ENCODE measurements at regions not wholly inside any gene's neighbourhood (a gene's known extent, or its start where the extent isn't known, plus 50 kb on each side); places are given as distances from the start of the nearest gene placed in this dataset.
"Not testable (repeated sequence)": the region's sequence is repeated elsewhere in the genome, so short reads cannot be mapped to it uniquely, and the experiment has no call there.

DNA sequence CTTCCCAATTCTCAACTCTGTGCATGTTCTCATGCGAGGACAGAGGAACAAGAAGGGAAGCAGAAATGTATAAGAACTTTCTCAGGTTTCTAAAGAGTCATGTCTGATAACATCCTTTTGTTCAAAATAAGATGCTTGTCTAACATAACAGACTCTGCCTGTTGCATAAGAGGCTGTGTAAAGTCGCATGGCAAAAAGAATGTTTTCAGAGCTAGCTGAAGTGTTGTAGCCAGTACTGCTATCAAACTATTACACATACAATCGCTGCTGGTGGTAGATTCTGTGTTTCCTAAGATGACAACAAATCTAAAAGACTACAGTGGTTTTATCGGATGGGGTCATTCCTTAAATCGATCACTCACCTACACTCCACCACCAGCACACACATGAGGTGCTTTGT lies 487.5 kb downstream of the IRS1 start:
- DNase-seq: no peak

DNA sequence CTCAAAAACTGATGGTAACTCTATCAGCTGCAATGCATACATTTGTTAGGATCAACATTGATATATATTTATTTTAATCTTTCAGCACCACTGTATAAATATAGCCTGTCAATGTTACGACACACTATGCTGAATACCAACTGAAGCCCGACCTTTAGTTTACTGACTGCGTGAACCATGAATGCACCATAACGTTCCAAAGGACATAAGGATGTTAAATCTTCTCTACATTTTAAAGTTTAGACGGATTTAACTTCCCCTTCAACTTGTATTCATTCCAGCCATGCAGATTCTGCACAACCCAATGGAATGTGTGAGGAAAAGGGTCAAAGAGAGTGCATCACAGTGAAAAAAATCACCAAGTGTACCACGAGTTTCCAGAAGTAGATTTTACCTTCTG lies 489.5 kb downstream of the IRS1 start:
- no peak for DNase-seq

GRCh38 chr2:226308986-226309385 lies 490.6 kb downstream of the IRS1 start:
- no peak for DNase-seq

GRCh38 chr2:226308323-226308680 lies 491.3 kb downstream of the IRS1 start:
- no peak for DNase-seq

GRCh38 chr2:226307487-226308322 lies 491.9 kb downstream of the IRS1 start:
- DNase-seq: peak; percentile 39 to 51

DNA sequence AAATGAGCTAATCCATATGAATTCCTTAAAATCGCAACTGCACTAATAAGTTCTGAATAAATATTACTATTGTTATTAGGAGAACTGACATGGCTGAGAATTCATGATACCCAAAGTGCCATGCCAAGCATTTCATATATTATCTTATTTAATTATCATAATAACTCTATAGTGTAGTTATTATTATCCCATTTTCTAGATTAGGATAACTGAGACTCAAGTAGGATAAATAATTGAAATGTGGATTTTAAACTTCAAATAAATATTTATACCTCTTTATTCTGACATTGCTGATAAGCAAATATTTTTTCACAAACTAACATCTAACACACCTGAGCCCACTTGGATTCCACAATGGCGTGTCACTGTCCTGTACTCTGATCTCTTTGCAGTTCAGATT lies 492.7 kb downstream of the IRS1 start:
- DNase-seq: no peak

DNA sequence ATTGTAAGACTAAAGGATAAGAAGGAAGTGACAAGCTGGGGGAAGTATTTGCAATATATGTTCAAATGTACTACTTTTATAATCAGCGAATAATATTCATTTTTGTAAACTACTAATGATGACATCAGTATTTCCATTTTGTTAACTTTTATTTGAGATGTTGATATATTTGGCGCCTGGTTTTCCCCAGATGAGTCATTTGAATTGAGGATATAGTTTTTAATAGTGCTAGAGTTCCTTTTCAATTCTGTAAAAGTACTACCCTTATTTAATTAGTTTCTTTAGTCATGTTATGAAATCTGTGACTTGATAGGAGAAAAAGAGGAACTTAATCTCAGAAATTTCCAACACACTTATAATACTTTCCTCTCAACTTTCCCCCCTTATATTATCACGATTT lies 495.3 kb downstream of the IRS1 start:
- peak in 1 of 2 donors; percentile 52 for DNase-seq

DNA sequence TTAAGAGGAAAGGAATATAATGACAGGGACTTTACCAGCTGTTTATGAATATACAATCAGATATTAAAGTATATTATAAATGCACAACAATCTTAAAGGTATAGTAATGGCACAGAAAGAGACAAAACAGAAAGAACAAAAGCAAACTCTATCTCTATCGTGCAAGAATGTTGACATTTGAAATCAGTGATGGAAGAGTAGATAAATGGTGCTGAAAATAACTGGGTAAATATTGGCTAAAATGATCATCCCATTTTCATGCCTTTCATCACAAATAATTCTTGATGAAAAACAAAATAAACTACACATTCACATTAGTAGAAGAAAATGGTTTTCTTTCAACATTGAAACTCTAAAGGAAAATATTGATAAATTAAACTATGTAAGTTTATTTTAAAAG lies 495.9 kb downstream of the IRS1 start:
- no peak for DNase-seq

DNA sequence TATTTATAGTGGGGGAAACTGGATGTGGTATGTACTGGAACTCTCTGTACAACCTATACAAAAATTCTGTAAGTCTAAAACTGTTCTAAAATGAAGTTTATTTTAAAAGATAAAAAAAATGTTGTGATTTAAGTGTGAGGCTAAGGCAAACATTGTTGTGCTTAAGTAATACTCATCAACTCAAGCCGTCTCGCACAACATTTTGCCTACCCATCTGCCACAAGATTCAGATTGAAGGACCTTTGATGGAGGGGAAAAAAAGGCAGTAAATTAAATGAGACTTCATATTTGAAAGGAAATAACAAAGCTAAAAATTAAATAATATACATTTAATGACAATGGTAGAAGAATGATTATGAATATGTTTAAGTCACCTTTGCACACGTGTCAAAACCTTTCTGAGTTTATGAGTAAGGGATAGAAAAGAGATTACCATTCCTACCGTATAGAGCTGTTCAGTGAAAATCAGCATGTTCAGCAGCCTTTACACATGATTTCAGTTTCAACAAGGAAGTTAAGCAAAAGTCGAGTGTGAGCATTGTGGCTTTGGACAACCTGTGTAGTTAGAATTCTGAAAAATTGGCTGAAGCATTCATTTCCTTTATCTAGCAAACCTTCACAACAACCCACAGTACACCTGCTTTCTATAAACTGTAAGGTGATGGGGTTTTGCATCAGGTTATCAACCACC lies 499.3 kb downstream of the IRS1 start:
- peak in 1 of 2 donors; percentile 7 for DNase-seq

DNA sequence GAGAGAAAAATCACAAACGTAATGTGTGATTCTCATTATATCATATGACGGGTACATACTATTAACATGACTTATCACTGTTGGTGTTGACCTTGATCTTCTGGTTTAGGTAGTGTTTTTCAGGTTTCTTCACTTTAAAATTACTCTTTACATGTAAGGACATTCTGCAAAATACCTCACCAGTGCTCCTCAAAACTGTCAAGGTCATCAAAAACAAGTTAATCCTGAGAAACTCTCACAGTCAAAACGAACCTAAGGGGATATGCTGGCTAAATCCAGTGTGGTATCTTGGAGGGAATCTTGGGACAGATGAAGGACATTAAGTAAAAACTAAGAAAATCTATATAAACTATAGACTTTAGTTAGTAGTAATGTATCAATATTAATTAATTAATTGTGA lies 499.8 kb downstream of the IRS1 start:
- no peak for DNase-seq

GRCh38 chr2:226295681-226296080 lies 503.9 kb downstream of the IRS1 start:
- no peak for DNase-seq

DNA sequence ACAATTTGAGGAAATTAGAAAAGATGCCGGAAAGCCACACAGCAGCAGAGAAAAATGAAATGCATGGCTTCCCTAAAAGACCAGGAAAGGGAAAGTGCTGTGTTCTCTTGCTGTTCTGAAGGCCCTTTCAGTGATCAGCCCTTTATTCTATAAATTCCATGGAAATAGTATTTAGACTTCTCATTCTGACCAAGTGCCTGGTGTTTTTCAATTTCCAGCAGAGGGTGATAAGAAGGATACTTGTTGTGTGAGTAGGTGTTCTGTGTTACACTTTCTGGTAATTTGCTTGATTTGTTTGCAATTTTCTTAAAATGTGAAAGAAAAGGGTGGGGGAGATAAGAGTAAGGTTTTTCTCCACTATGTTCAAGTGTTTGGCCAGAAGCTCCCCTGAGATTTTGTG lies 504.5 kb downstream of the IRS1 start:
- DNase-seq: no peak

DNA sequence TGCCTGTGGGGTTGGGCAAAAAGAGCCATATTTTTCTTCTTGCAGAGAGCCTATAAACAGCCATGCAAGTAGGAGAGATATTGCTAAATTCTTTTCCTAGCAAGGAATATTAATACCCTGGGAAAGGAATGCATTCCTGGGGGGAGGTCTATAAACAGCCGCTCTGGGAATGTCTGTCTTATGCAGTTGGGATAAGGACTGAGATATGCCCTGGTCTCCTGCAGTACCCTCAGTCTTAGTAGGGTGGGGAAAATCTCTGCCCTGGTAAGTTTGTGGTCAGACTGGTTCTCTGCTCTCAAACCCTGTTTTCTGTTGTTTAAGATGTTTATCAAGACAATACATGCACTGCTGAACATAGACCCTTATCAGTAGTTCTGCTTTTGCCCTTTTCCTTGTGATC lies 508.3 kb downstream of the IRS1 start:
- DNase-seq: not testable (repeated sequence)

DNA sequence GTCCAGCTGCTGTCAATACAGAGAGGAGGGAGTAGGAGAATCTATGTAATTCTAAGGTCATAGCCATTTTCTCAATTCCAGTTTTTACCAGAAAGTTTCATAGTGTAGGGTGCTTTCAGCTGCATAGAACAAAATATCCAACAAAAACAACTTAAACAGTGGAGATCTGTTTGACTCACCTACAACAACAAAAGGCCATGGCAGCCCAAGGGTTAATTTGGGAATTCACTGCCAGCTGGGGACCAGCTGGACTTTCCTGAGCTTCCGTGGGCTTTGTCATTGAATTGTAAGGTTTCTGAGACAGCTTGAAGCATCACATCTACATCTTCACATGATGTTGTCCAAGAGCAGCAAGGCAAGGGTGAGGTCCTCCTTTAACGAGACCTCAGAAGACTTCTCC lies 512.7 kb downstream of the IRS1 start:
- DNase-seq: no peak

DNA sequence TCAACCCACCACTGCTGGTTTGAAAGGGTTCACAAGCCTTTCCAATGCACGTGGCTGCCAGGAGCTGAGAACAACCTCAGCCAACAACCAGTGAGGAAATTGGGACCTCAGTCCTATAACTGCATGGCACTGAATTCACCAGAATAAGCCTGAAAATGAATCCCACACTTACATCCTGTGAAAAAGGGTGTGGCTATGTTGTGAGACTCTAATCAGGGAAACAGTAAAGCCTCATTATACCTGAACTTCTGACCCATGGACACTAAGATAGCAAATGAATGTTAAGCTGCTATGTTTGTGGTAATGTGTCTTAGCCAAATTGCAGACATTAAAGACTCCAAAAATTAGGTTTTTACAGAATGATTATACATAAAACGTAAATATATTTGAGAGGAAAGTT lies 515.8 kb downstream of the IRS1 start:
- no peak for DNase-seq

DNA sequence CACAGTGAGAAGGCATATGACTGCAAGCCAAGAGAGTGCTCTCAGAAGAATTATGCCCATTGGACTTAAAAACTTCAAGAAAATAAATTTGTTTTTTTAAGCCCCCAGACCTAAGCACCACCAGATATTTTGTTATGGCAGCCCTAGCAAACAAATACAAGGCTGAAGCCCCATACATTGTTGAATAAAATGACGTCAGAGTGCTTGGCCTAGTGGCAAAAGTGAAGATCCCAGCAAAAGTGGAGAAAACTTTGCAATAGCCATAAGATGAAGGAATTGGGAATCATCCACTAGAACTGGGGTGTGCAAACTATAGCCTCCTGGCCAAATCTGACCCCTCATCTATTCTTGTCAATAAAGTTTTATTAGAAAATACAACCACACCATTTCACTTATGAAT lies 517.5 kb downstream of the IRS1 start:
- DNase-seq: no peak

DNA sequence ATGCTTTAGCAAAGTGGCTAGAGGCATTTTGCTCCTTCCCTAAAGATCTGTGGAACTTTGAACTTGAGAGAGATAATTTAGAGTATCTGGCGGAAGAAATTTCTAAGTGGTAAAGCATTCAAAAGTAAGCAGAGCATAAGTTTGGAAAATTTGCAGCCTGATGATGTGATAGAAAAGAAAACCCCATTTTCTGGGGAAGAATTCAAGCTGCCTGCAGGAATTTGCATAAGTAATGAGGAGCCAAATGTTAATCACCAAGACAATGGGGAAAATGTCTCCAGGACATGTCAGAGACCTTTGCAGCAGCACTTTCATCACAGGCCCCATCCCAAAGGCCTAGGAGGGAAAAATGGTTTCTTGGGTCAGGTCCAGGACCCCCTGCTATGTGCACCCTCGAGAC lies 519.5 kb downstream of the IRS1 start:
- DNase-seq: not testable (repeated sequence)

DNA sequence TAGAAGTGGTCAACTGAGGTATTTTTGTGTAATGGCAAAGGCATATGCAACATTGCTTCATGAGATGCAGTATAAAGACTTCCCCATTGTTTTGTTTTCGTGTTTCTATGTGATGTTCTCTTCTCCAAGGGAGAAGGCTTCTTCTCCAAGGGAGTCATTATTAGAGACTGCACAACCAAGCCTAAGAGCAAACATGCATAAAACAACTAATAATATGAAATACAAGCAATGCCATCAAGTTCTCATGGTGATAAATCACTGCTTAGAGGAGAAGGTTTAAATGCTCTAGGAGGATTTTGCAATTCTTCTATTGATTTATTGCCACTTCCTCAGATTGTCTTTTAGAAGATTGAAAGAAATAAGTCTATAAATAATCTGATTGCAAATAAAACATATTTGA lies 524.4 kb downstream of the IRS1 start:
- DNase-seq: peak in 1 of 2 donors; percentile 3

GRCh38 chr2:226274143-226274542 lies 525.5 kb downstream of the IRS1 start:
- DNase-seq: no peak

DNA sequence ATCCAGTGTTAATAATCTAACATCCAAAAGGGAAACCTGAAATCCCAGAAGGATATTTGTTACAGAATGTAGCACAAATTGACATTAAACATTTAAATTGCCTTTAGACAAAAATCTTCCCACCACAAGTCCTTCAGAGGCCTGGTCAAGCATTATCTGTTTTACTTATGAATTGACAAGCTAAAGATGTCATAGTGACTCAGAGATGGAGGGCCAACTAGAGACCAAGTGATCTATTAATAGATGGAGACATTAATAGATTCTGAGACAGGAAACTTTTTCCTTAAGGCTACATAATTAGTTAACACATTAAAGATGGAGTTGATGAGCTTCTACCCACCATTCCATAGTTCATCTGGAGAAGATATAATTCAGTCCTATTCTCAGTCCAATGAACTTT lies 526.2 kb downstream of the IRS1 start:
- no peak for DNase-seq

GRCh38 chr2:226272435-226272834 lies 527.2 kb downstream of the IRS1 start:
- no peak for DNase-seq

DNA sequence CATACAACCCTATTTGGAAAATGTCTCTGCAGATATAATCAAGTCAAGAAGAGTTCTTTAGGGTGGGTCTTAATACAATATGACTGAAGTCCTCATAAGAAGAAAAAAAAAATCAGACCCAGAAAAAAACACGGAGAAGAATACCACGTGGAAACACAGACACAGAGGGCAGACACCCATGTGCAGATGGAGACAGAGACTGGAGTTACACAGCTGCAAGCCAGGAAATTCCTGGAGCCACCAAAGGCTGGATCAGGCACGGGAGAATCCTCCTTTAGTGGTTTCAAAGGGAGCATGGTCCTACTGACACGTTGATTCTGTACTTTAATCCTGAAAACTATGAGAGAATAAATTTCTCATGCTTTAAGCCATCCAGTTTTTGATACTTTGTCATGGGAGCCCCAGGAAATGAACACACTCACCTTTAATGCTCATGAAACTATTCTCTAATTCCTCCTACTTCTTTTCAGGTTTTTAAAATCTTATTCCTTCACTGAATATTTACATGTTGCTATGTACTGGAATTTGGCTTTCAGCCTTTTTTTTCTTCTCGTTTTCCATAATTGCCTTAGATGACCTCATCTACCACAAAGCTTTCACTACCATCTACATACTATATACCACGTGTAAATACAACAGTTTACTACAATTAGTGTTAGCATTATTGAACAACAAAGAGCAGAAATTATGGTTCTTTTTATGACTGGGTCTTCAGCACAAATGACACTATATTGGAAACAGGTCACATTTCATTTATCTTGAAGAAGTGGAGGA lies 529.1 kb downstream of the IRS1 start:
- DNase-seq: no peak

DNA sequence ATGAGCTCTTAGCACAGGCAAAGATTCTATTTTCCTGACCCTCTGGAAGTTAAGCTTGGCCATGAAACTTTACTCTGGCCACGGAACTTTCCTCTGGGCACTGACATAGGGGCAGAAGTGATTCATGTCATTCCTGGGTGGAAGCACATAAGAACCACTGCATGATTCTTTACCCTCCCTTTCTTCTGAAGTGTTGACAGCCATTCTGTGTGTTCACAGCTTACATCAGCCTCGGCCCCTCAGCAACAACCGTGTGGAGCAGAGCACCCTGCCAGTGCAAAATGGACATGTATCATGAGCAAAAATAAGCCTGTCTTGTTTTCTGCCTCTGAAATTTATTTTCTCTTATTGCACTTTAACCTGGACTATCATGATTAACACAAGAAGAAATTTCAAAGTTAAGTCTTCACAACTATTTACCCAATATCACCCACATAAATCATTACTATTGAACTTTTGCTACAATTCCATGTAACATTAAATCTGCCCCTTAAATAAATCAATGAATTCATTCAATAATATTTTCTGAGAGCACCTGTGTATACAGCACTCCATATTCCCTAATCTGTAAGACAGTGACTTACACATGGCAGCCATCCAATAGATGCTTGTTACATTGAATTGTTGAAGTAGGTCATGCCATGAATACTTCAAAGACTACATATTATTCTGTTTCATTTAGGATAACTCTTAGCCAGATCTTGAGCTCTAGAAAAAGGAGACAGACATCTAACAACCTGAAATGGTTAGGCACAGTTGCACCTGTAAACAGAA lies 531.9 kb downstream of the IRS1 start:
- no peak for DNase-seq
